Activated B cell treated with CpG ODN at 0.5 μM for 24 hours (primary cell): ENCODE measurements at regions not wholly inside any gene's neighbourhood (a gene's known extent, or its start where the extent isn't known, plus 50 kb on each side); places are given as distances from the start of the nearest gene placed in this dataset.

Source experiments
- ATAC-seq: fragments of 200-7000 bp; cut with Tn5 transposase; one replicate; pipeline ENCODE4 v1.10.0; 2021; ENCODE audit warnings: low read depth, mild to moderate bottlenecking, moderate library complexity
- CTCF ChIA-PET: fragments of 350-600 bp; sonication (Branson Sonifier 250); formaldehyde crosslinking; loops from one replicate; lab custom pipeline; 2021; ENCODE audit warnings: antibody characterized with exemption; lab: Charles Lee
- POLR2A ChIA-PET: fragments of 350-600 bp; sonication (Branson Sonifier 250); formaldehyde crosslinking; loops from one replicate; lab custom pipeline; 2021; ENCODE audit warnings: antibody characterized with exemption; lab: Charles Lee
- DNase-seq: peaks from one replicate; pipeline ENCODE4 v3.0.0; 2022
- H3K27ac Mint-ChIP-seq: one replicate; pipeline ENCODE4 v1.8.0; 2020; ENCODE audit warnings: mixed read lengths
- H3K27me3 Mint-ChIP-seq: one replicate; pipeline ENCODE4 v1.8.0; 2021; ENCODE audit warnings: mixed read lengths
- H3K36me3 Mint-ChIP-seq: one replicate; pipeline ENCODE4 v1.8.0; 2021; ENCODE audit warnings: low read depth, mixed read lengths
- H3K4me1 Mint-ChIP-seq: one replicate; pipeline ENCODE4 v1.8.0; 2021; ENCODE audit warnings: mixed read lengths
- H3K4me3 Mint-ChIP-seq: one replicate; pipeline ENCODE4 v1.8.0; 2020; ENCODE audit warnings: mild to moderate bottlenecking, mixed read lengths
- H3K9me3 Mint-ChIP-seq: one replicate; pipeline ENCODE4 v1.8.0; 2020; ENCODE audit warnings: mixed read lengths
- CTCF ChIP-seq: fragments of 200-600 bp; IDR thresholded peaks from one replicate; pipeline ENCODE4 v1.8.0; 2022; ENCODE audit warnings: antibody characterized with exemption, mild to moderate bottlenecking
- intact Hi-C: fragments of 100-400 bp; cut with micrococcal nuclease; formaldehyde crosslinking; loops from one replicate; pipeline ENCODE4 v1.15.1; 2024

- Mint-ChIP-seq H3K27ac (no peak overlapping the region), H3K27me3 (no peaks in the 10 kb centered on the region), H3K36me3 (no peaks in the 10 kb centered on the region), H3K4me3 (no peak overlapping the region), H3K4me1 (no peaks in the 10 kb centered on the region), H3K9me3 (peaks cover 3% of the 10 kb centered on the region)
- no peak for ATAC-seq
- TF ChIP-seq CTCF, result no peak
- DNase-seq, result no peak
- ChIA-PET CTCF (no interaction called here), POLR2A (no interaction called here)
- intact Hi-C loops, result no loop called here
Observed at GRCh38 chr20:12698817-12699216, 310.0 kb upstream of the SPTLC3 start.

GRCh38 chr20:12699374-12700228, 309.2 kb upstream of the SPTLC3 start:
- H3K4me3 Mint-ChIP-seq, result no peak overlapping the region
- H3K9me3 Mint-ChIP-seq, result peaks cover 3% of the 10 kb centered on the region
- H3K36me3 Mint-ChIP-seq, result no peaks in the 10 kb centered on the region
- H3K27ac Mint-ChIP-seq, result no peak overlapping the region
- intact Hi-C loops, result no loop called here
- H3K4me1 Mint-ChIP-seq, result no peaks in the 10 kb centered on the region
- CTCF ChIA-PET, result no interaction called here
- H3K27me3 Mint-ChIP-seq, result no peaks in the 10 kb centered on the region
- no peak for TF ChIP-seq CTCF
- DNase-seq (no peak), ATAC-seq (no peak)
- POLR2A ChIA-PET, result no interaction called here

- ATAC-seq, result no peak
- intact Hi-C loops, result no loop called here
- no peak for DNase-seq
- no peaks in the 10 kb centered on the region for H3K4me1 Mint-ChIP-seq
- ChIA-PET CTCF (no interaction called here), POLR2A (no interaction called here)
- peaks cover 3% of the 10 kb centered on the region for H3K9me3 Mint-ChIP-seq
- no peak overlapping the region for H3K4me3 Mint-ChIP-seq
- H3K36me3 Mint-ChIP-seq, result no peaks in the 10 kb centered on the region
- H3K27ac Mint-ChIP-seq, result no peak overlapping the region
- TF ChIP-seq CTCF, result no peak
- no peaks in the 10 kb centered on the region for H3K27me3 Mint-ChIP-seq
Observed at GRCh38 chr20:12700701-12701100, 308.1 kb upstream of the SPTLC3 start.

GRCh38 chr20:12702312-12702711, 306.5 kb upstream of the SPTLC3 start:
- DNase-seq, result no peak
- no peak for TF ChIP-seq CTCF
- no peaks in the 10 kb centered on the region for H3K4me1 Mint-ChIP-seq
- H3K4me3 Mint-ChIP-seq, result no peak overlapping the region
- ATAC-seq, result no peak
- no peak overlapping the region for H3K27ac Mint-ChIP-seq
- CTCF ChIA-PET, result no interaction called here
- POLR2A ChIA-PET, result no interaction called here
- H3K9me3 Mint-ChIP-seq, result peaks cover 3% of the 10 kb centered on the region
- no peaks in the 10 kb centered on the region for H3K36me3 Mint-ChIP-seq
- no peaks in the 10 kb centered on the region for H3K27me3 Mint-ChIP-seq
- intact Hi-C loops, result no loop called here

GRCh38 chr20:12715371-12715770, 293.4 kb upstream of the SPTLC3 start:
- CTCF ChIA-PET, result no interaction called here
- H3K27me3 Mint-ChIP-seq, result no peaks in the 10 kb centered on the region

More at GRCh38 chr20:12715371-12715770, 293.4 kb upstream of the SPTLC3 start:
- no peak overlapping the region for H3K27ac Mint-ChIP-seq
- POLR2A ChIA-PET, result no interaction called here
- H3K4me3 Mint-ChIP-seq, result no peak overlapping the region
- H3K9me3 Mint-ChIP-seq, result peaks cover 4% of the 10 kb centered on the region
- DNase-seq (no peak), ATAC-seq (no peak)
- no peaks in the 10 kb centered on the region for H3K36me3 Mint-ChIP-seq
- H3K4me1 Mint-ChIP-seq, result no peaks in the 10 kb centered on the region
- no peak for TF ChIP-seq CTCF
- intact Hi-C loops, result no loop called here
